ENCODE measurements at regions not wholly inside any gene's neighbourhood (a gene's known extent, or its start where the extent isn't known, plus 50 kb on each side); places are given as distances from the start of the nearest gene placed in this dataset.

GRCh38 chr10:42421812-42422211 lies 216.6 kb downstream of the ZNF33B start:
- no peak overlapping the region for H3K4me3 ChIP-seq (ENCODE audit: low read depth, low read length)
- no peaks in the 10 kb centered on the region for H3K9me3 ChIP-seq (ENCODE audit: control insufficient read depth, insufficient read depth, low read depth, low read length)
- no peaks in the 10 kb centered on the region for H3K4me1 ChIP-seq (ENCODE audit: control insufficient read depth, insufficient read depth, low read length)
- H3K36me3 ChIP-seq (ENCODE audit: control insufficient read depth in 2 of 2, insufficient read depth in 1 of 2, low read length in 2 of 2) = no peaks in the 10 kb centered on the region
- H3K27ac ChIP-seq (ENCODE audit: extremely low read depth, low read depth, low read length) = no peak overlapping the region
- TF ChIP-seq SCRT1 (tag by site-specific recombination; IDR thresholded peaks at IDR 0.05; ENCODE audit: borderline replicate concordance) (no peak), ZNF24 (tag by site-specific recombination; IDR thresholded peaks at IDR 0.05) (no peak), ZXDB (tag by site-specific recombination; IDR thresholded peaks at IDR 0.05) (no peak), TSHZ1 (tag by site-specific recombination; IDR thresholded peaks at IDR 0.05; ENCODE audit: borderline replicate concordance) (no peak), REST (tag by site-specific recombination; IDR thresholded peaks at IDR 0.05) (no peak), ZNF529 (tag by site-specific recombination; IDR thresholded peaks at IDR 0.05; ENCODE audit: insufficient replicate concordance) (no peak), KLF10 (tag by site-specific recombination; IDR thresholded peaks at IDR 0.05) (no peak), CTCF (tag by site-specific recombination; IDR thresholded peaks at IDR 0.05) (no peak), ZNF76 (tag by site-specific recombination; IDR thresholded peaks at IDR 0.05; ENCODE audit: borderline replicate concordance, low read depth) (no peak), HIC1 (tag by site-specific recombination; IDR thresholded peaks at IDR 0.05) (no peak), PATZ1 (tag by site-specific recombination; IDR thresholded peaks at IDR 0.05) (no peak), TCF7L2 (IDR thresholded peaks at IDR 0.05; ENCODE audit: borderline replicate concordance, low read depth, low read length) (no peak), GLIS2 (tag by site-specific recombination; IDR thresholded peaks at IDR 0.05) (no peak), YY2 (tag by site-specific recombination; IDR thresholded peaks at IDR 0.05) (no peak), FEZF1 (tag by site-specific recombination; IDR thresholded peaks at IDR 0.05) (no peak), ZNF214 (tag by site-specific recombination; IDR thresholded peaks at IDR 0.05; ENCODE audit: borderline replicate concordance) (no peak), ZNF239 (tag by site-specific recombination; IDR thresholded peaks at IDR 0.05) (no peak), ZNF398 (tag by site-specific recombination; IDR thresholded peaks at IDR 0.05) (no peak)
- ChIA-PET CTCF (interaction anchor here (0.6 kb wide), 1 partner anchor 86 kb away, joined by 3 read pairs; no protein-coding TSS in a partner anchor), POLR2A (no interaction called here)
